H1 (cell line): ENCODE measurements at regions not wholly inside any gene's neighbourhood (a gene's known extent, or its start where the extent isn't known, plus 50 kb on each side); places are given as distances from the start of the nearest gene placed in this dataset.

Experiments used
- CTCF ChIA-PET: fragments of 300-600 bp; sonication (Branson Sonifier 250); formaldehyde crosslinking; loops from one replicate; lab custom pipeline; 2021; ENCODE audit not compliant: partially characterized antibody; lab: Charles Lee
- POLR2A ChIA-PET: fragments of 300-600 bp; sonication (Branson Sonifier 250); formaldehyde crosslinking; loops from one replicate; lab custom pipeline; 2021; ENCODE audit warnings: inconsistent platforms; ENCODE audit not compliant: partially characterized antibody; lab: Charles Lee
- DNase-seq, 2 experiments: peaks; one replicate each; pipeline versions ENCODE4 v3.0.0 to v3.0.0-alpha.2; 2010 to 2022; ENCODE audit warnings: low spot score in 2 of 2, low read depth in 1 of 2, mixed read lengths in 1 of 2
- FAIRE-seq: peaks from 2 replicates; lab custom pipeline; 2011; peaks lifted over from hg19 to GRCh38; lab: Jason Lieb, UNC
- H2AFZ ChIP-seq: 2 replicates; pipeline ENCODE4 v1.8.1; 2012; ENCODE audit warnings: low read length, inconsistent platforms
- H2AK5ac ChIP-seq: 2 replicates; pipeline ENCODE4 v1.6.1; 2013; ENCODE audit warnings: low read depth, low read length
- H2BK120ac ChIP-seq: replicated peaks from 2 replicates; pipeline ENCODE3; 2013; ENCODE audit warnings: low read depth, low read length, inconsistent platforms
- H2BK12ac ChIP-seq: 2 replicates; pipeline ENCODE4 v1.6.1; 2013; ENCODE audit warnings: low read depth, low read length
- H2BK15ac ChIP-seq: 2 replicates; pipeline ENCODE4 v1.6.1; 2013; ENCODE audit warnings: low read length
- H2BK20ac ChIP-seq: 2 replicates; pipeline ENCODE4 v1.6.1; 2013; ENCODE audit warnings: low read length
- H2BK5ac ChIP-seq: 2 replicates; pipeline ENCODE4 v1.6.1; 2013; ENCODE audit warnings: low read depth, low read length
- H3K14ac ChIP-seq: 2 replicates; pipeline ENCODE4 v1.6.1; 2013; ENCODE audit warnings: inconsistent platforms; ENCODE audit not compliant: insufficient read length
- H3K18ac ChIP-seq: 2 replicates; pipeline ENCODE4 v1.6.1; 2013; ENCODE audit warnings: low read length; ENCODE audit errors: extremely low read depth
- H3K23ac ChIP-seq: 2 replicates; pipeline ENCODE4 v1.6.1; 2013; ENCODE audit warnings: inconsistent platforms; ENCODE audit not compliant: insufficient read length
- H3K23me2 ChIP-seq: 2 replicates; pipeline ENCODE4 v1.6.1; 2013; ENCODE audit warnings: low read depth, low read length
- H3K27ac ChIP-seq: 2 replicates; pipeline ENCODE4 v1.6.1; 2011; ENCODE audit warnings: low read depth, low read length, inconsistent platforms
- H3K27me3 ChIP-seq, 4 experiments: replicated peaks in 1 of 4; 1 replicate in 1 of 4; 2 replicates in 3 of 4; pipeline versions ENCODE4 v1.6.1 to v1.8.1; 2011 to 2013; ENCODE audit warnings: low read length in 3 of 4, mild to moderate bottlenecking in 3 of 4, inconsistent platforms in 2 of 4, mixed read lengths in 2 of 4, moderate library complexity in 1 of 4; ENCODE audit not compliant: control insufficient read depth in 3 of 4, insufficient read depth in 3 of 4; ENCODE audit errors: extremely low read depth in 1 of 4
- H3K36me3 ChIP-seq, 4 experiments: 2 replicates each; pipeline versions ENCODE4 v1.6.1 to v1.8.1; 2011 to 2013; ENCODE audit warnings: mild to moderate bottlenecking in 4 of 4, low read length in 3 of 4, moderate library complexity in 2 of 4, control low read depth in 1 of 4, inconsistent platforms in 1 of 4; ENCODE audit not compliant: insufficient read depth in 4 of 4, control insufficient read depth in 2 of 4
- H3K4ac ChIP-seq: replicated peaks from 2 replicates; pipeline ENCODE3; 2013; ENCODE audit warnings: low read length, low read depth, mixed read lengths, inconsistent platforms; ENCODE audit not compliant: insufficient read length
- H3K4me1 ChIP-seq, 4 experiments: replicated peaks in 1 of 4; 1 replicate in 1 of 4; 2 replicates in 3 of 4; pipeline versions ENCODE4 v1.6.1 to v1.8.1; 2011 to 2013; ENCODE audit warnings: low read length in 3 of 4, inconsistent platforms in 2 of 4, mixed read lengths in 1 of 4; ENCODE audit not compliant: insufficient read depth in 4 of 4, control insufficient read depth in 3 of 4
- H3K4me2 ChIP-seq, 2 experiments: 2 replicates each; pipeline versions ENCODE4 v1.6.1 to v1.8.1; 2011 to 2013; ENCODE audit warnings: low read depth in 2 of 2, low read length in 2 of 2, control low read depth in 1 of 2, inconsistent platforms in 1 of 2, mild to moderate bottlenecking in 1 of 2; ENCODE audit not compliant: insufficient read depth in 1 of 2
- H3K4me3 ChIP-seq, 4 experiments: fragments of 200-600, 300-600 bp in 1 of 4; sonication (generic), shearing (Covaris generic), sonication (Bioruptor Twin) in 1 of 4; 2 replicates each; pipeline versions ENCODE4 v1.5.1 to v1.8.1; 2011 to 2016; ENCODE audit warnings: low read length in 4 of 4, low read depth in 3 of 4, control low read depth in 2 of 4, inconsistent platforms in 2 of 4, mild to moderate bottlenecking in 2 of 4, mixed read lengths in 1 of 4, moderate library complexity in 1 of 4; ENCODE audit not compliant: insufficient read depth in 2 of 4; ENCODE audit errors: extremely low read depth in 1 of 4
- H3K56ac ChIP-seq: replicated peaks from 2 replicates; pipeline ENCODE3; 2013; ENCODE audit warnings: low read depth, mild to moderate bottlenecking, mixed read lengths, low read length, inconsistent platforms; ENCODE audit not compliant: insufficient read length
- H3K79me1 ChIP-seq: 2 replicates; pipeline ENCODE4 v1.6.1; 2013; ENCODE audit warnings: low read depth, low read length, control low read depth
- H3K79me2 ChIP-seq, 2 experiments: 2 replicates each; pipeline versions ENCODE4 v1.6.1 to v1.8.1; 2012 to 2013; ENCODE audit warnings: low read length in 2 of 2, mild to moderate bottlenecking in 2 of 2, inconsistent platforms in 1 of 2; ENCODE audit not compliant: insufficient read depth in 2 of 2, control insufficient read depth in 1 of 2
- H3K9ac ChIP-seq, 4 experiments: replicated peaks in 1 of 4; 1 replicate in 1 of 4; 2 replicates in 3 of 4; pipeline versions ENCODE4 v1.6.1 to v1.8.1; 2011 to 2013; ENCODE audit warnings: low read depth in 3 of 4, low read length in 3 of 4, control low read depth in 2 of 4, mild to moderate bottlenecking in 2 of 4, moderate library complexity in 2 of 4, inconsistent platforms in 1 of 4; ENCODE audit errors: extremely low read depth in 1 of 4
- H3K9me3 ChIP-seq, 2 experiments: 2 replicates each; pipeline versions ENCODE4 v1.6.1 to v1.8.1; 2012 to 2013; ENCODE audit warnings: mild to moderate bottlenecking in 2 of 2, moderate library complexity in 2 of 2, control low read depth in 1 of 2, inconsistent platforms in 1 of 2, low read depth in 1 of 2, low read length in 1 of 2, mixed read lengths in 1 of 2; ENCODE audit not compliant: insufficient read depth in 2 of 2
- H4K20me1 ChIP-seq, 2 experiments: replicated peaks in 1 of 2; 2 replicates each; pipeline versions ENCODE3 to v1.8.1; 2011 to 2013; ENCODE audit warnings: inconsistent platforms in 2 of 2, low read length in 2 of 2, mild to moderate bottlenecking in 1 of 2; ENCODE audit not compliant: insufficient read depth in 2 of 2, control insufficient read depth in 1 of 2
- H4K5ac ChIP-seq: 2 replicates; pipeline ENCODE4 v1.6.1; 2013; ENCODE audit warnings: low read length, low read depth, mixed read lengths, inconsistent platforms; ENCODE audit not compliant: insufficient read length
- H4K8ac ChIP-seq: 2 replicates; pipeline ENCODE4 v1.8.0; 2013; ENCODE audit warnings: mild to moderate bottlenecking, moderate library complexity, low read length, inconsistent platforms; ENCODE audit not compliant: insufficient read depth; ENCODE audit errors: extremely low read depth
- H4K91ac ChIP-seq: replicated peaks from 2 replicates; pipeline ENCODE3; 2013; ENCODE audit warnings: low read length, mixed read lengths, inconsistent platforms; ENCODE audit not compliant: insufficient read length
- ASH2L ChIP-seq: fragments of 200-600, 300-600 bp; sonication (generic); IDR thresholded peaks from one replicate; pipeline ENCODE4 v1.7.1; 2017; ENCODE audit warnings: low read length
- ATF3 ChIP-seq: IDR thresholded peaks from 2 replicates; pipeline ENCODE4 v1.6.1; 2011; ENCODE audit warnings: low read depth, mild to moderate bottlenecking, low read length; ENCODE audit not compliant: insufficient read depth
- BCL11A ChIP-seq, 2 experiments: IDR thresholded peaks; one replicate each; pipeline ENCODE4 v1.6.1; 2011; ENCODE audit warnings: low read depth in 2 of 2, low read length in 2 of 2, mild to moderate bottlenecking in 2 of 2
- CBX5 ChIP-seq: fragments of 300-800, 300-1000 bp; sonication (generic); IDR thresholded peaks from 2 replicates; pipeline ENCODE4 v1.7.1; 2016; ENCODE audit warnings: antibody characterized with exemption, low read length, low read depth
- CBX8 ChIP-seq: fragments of 300-800, 300-1000 bp; sonication (generic); IDR thresholded peaks from 2 replicates; pipeline ENCODE4 v1.7.1; 2016; ENCODE audit warnings: low read depth, low read length, borderline replicate concordance
- CREB1 ChIP-seq: IDR thresholded peaks from 2 replicates; pipeline ENCODE4 v1.6.1; 2012; ENCODE audit warnings: inconsistent platforms
- GABPA ChIP-seq: IDR thresholded peaks from 2 replicates; pipeline ENCODE4 v1.6.1; 2011; ENCODE audit warnings: mild to moderate bottlenecking, low read length, moderate library complexity, borderline replicate concordance; ENCODE audit not compliant: insufficient read depth
- HDAC2 ChIP-seq, 2 experiments: fragments of 300-600 bp in 1 of 2; sonication (generic) in 1 of 2; IDR thresholded peaks; 2 replicates each; pipeline ENCODE4 v1.6.1; 2011 to 2012; ENCODE audit warnings: low read depth in 2 of 2, low read length in 2 of 2, mild to moderate bottlenecking in 2 of 2, moderate library complexity in 2 of 2, borderline replicate concordance in 1 of 2, inconsistent platforms in 1 of 2
- HDAC6 ChIP-seq: IDR thresholded peaks from one replicate; pipeline ENCODE4 v1.7.1; 2012; ENCODE audit warnings: low read depth, mild to moderate bottlenecking, inconsistent platforms, low read length, moderate library complexity
- NANOG ChIP-seq: IDR thresholded peaks from 2 replicates; pipeline ENCODE4 v1.6.1; 2011; ENCODE audit warnings: low read length, low read depth, mild to moderate bottlenecking, inconsistent platforms; ENCODE audit not compliant: insufficient read depth, poor library complexity, severe bottlenecking
- NRF1 ChIP-seq: IDR thresholded peaks from 2 replicates; pipeline ENCODE4 v1.6.1; 2011; ENCODE audit warnings: mild to moderate bottlenecking, low read depth, low read length, improper control_type of control experiment
- POLR2A ChIP-seq, 2 experiments: IDR thresholded peaks; 1 replicate in 1 of 2; 2 replicates in 1 of 2; pipeline ENCODE4 v1.6.1; 2011; ENCODE audit warnings: low read depth in 2 of 2, low read length in 2 of 2, mild to moderate bottlenecking in 2 of 2; ENCODE audit errors: control extremely low read depth in 1 of 2
- YY1 ChIP-seq: IDR thresholded peaks from 2 replicates; pipeline ENCODE4 v1.6.1; 2011; ENCODE audit warnings: low read depth, mild to moderate bottlenecking, low read length
- ZNF274 ChIP-seq: IDR thresholded peaks from 2 replicates; pipeline ENCODE4 v1.7.0; 2012; ENCODE audit warnings: low read length, borderline replicate concordance; ENCODE audit errors: extremely low read depth
- WGBS, 2 experiments: shearing (Covaris generic) in 1 of 2; methylation state at CpG; one replicate each; pipeline versions ENCODE4 v1.1.6 to v1.1.7; 2013 to 2015; ENCODE audit warnings: low lambda C conversion rate in 2 of 2, mixed read lengths in 2 of 2, inconsistent platforms in 1 of 2, low coverage in 1 of 2, missing lambda C conversion rate in 1 of 2; ENCODE audit not compliant: insufficient replicate concordance in 2 of 2, insufficient coverage in 1 of 2, insufficient read length in 1 of 2; ENCODE audit errors: extremely low coverage in 1 of 2, missing lambda C conversion rate in 1 of 2; 5-methylcytosine and 5-hydroxymethylcytosine counted together

- DNase-seq = no peak
- H2BK15ac ChIP-seq = no peak overlapping the region
- no peak overlapping the region for H3K23ac ChIP-seq
- H3K79me1 ChIP-seq = no peaks in the 10 kb centered on the region
- no peak overlapping the region for H2BK120ac ChIP-seq
- no peak overlapping the region for H3K14ac ChIP-seq
- H4K91ac ChIP-seq = no peak overlapping the region
- H3K9ac ChIP-seq = no peak overlapping the region
- H3K23me2 ChIP-seq = no peaks in the 10 kb centered on the region
- H3K79me2 ChIP-seq = no peaks in the 10 kb centered on the region
- no peaks in the 10 kb centered on the region for H3K27me3 ChIP-seq
- H2BK5ac ChIP-seq = no peak overlapping the region
- WGBS, 2 experiments = 90% methylated on average over 2 of the region's 2 CpGs; no CpG with 5 or more reads in 1 of the 2 experiments
- H3K4ac ChIP-seq = no peak overlapping the region
- H3K4me3 ChIP-seq = no peak overlapping the region
- ChIA-PET CTCF (interaction anchor here (0.7 to 1.3 kb wide), 2 partner anchors 15 to 30 kb away, joined by 4 to 5 read pairs; no protein-coding TSS in a partner anchor), POLR2A (interaction anchor here (0.8 to 1.3 kb wide), 2 partner anchors 9 to 11 kb away, joined by 3 to 4 read pairs; no protein-coding TSS in a partner anchor)
- no peaks in the 10 kb centered on the region for H3K4me1 ChIP-seq
- no peaks in the 10 kb centered on the region for H4K20me1 ChIP-seq
- no peak overlapping the region for H2AFZ ChIP-seq
- no peak overlapping the region for H3K4me2 ChIP-seq
- H3K9me3 ChIP-seq = no peaks in the 10 kb centered on the region
- no peak overlapping the region for H2BK12ac ChIP-seq
- no peak overlapping the region for H3K56ac ChIP-seq
- H3K36me3 ChIP-seq = no peaks in the 10 kb centered on the region
- no peak overlapping the region for H4K5ac ChIP-seq
- no peak for FAIRE-seq
- no peak overlapping the region for H2BK20ac ChIP-seq
- H3K18ac ChIP-seq = no peak overlapping the region
- no peak overlapping the region for H2AK5ac ChIP-seq
- H4K8ac ChIP-seq = no peak overlapping the region
- H3K27ac ChIP-seq = no peak overlapping the region
- TF ChIP-seq POLR2A (IDR thresholded peaks at IDR 0.05; ENCODE audit: control extremely low read depth in 1 of 2, low read depth in 2 of 2, low read length in 2 of 2) (no peak), YY1 (no peak), NANOG (no peak), CBX8 (no peak), ASH2L (no peak), ZNF274 (no peak), ATF3 (no peak), CREB1 (no peak), HDAC6 (no peak), CBX5 (no peak), NRF1 (no peak), GABPA (no peak), HDAC2 (IDR thresholded peaks at IDR 0.05; ENCODE audit: borderline replicate concordance in 1 of 2, low read depth in 2 of 2, low read length in 2 of 2) (no peak), BCL11A (IDR thresholded peaks at IDR 0.05; ENCODE audit: low read depth in 2 of 2, low read length in 2 of 2) (no peak)
Observed at GRCh38 chr10:32160864-32161263, 104.6 kb upstream of the KIF5B start.
